Activated CD4-positive, alpha-beta memory T cell treated with anti-CD3 and anti-CD28 coated beads, Interleukin-2, amount 10 ng/mL, durations not matched to agents 7 days and 5 days (primary cell): ENCODE measurements at regions not wholly inside any gene's neighbourhood (a gene's known extent, or its start where the extent isn't known, plus 50 kb on each side); places are given as distances from the start of the nearest gene placed in this dataset.

Experiments
- CTCF ChIA-PET: fragments of 350-600 bp; sonication (Branson Sonifier 250); formaldehyde crosslinking; loops from one replicate; lab custom pipeline; 2021; ENCODE audit warnings: antibody characterized with exemption, inconsistent platforms; lab: Charles Lee
- POLR2A ChIA-PET: fragments of 350-600 bp; sonication (Branson Sonifier 250); formaldehyde crosslinking; loops from one replicate; lab custom pipeline; 2021; ENCODE audit warnings: antibody characterized with exemption; lab: Charles Lee
- DNase-seq: peaks from one replicate; pipeline ENCODE4 v3.0.0-alpha.2; 2020
- H3K27ac Mint-ChIP-seq: one replicate; pipeline ENCODE4 v1.8.0; 2021; ENCODE audit warnings: mild to moderate bottlenecking, mixed read lengths
- H3K27me3 Mint-ChIP-seq: one replicate; pipeline ENCODE4 v1.8.0; 2021; ENCODE audit warnings: mixed read lengths
- H3K36me3 Mint-ChIP-seq: one replicate; pipeline ENCODE4 v1.8.0; 2021; ENCODE audit warnings: low read depth, mixed read lengths
- H3K4me1 Mint-ChIP-seq: one replicate; pipeline ENCODE4 v1.8.0; 2021; ENCODE audit warnings: mixed read lengths
- H3K4me3 Mint-ChIP-seq: one replicate; pipeline ENCODE4 v1.8.0; 2021; ENCODE audit warnings: mild to moderate bottlenecking, mixed read lengths
- H3K9me3 Mint-ChIP-seq: one replicate; pipeline ENCODE4 v1.8.0; 2021; ENCODE audit warnings: mixed read lengths

DNA sequence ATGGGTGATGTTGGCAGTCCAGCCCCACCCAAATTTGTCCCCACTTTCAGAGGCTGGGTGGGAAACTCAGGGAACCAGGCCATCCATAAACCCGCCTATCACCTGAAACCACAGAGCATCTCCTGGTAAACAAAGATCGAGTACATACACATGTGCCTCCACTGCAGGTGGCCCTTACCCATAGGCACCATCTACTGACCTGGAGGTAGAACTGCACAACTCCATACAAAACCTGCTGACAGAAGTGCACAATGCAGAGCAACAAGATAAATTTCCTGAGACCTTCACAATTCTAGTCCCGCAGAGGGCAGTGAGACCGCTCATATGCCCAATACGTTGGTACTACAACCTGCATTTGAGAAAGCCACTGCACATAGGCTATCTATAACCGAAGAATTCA is 856.3 kb downstream of the SUCLG1 start:
- POLR2A ChIA-PET: no interaction called here
- H3K9me3 Mint-ChIP-seq: peaks cover 4% of the 10 kb centered on the region
- H3K4me3 Mint-ChIP-seq: no peak overlapping the region
- no peak overlapping the region for H3K27ac Mint-ChIP-seq
- H3K4me1 Mint-ChIP-seq: no peaks in the 10 kb centered on the region
- no peaks in the 10 kb centered on the region for H3K36me3 Mint-ChIP-seq
- CTCF ChIA-PET: no interaction called here
- no peaks in the 10 kb centered on the region for H3K27me3 Mint-ChIP-seq
- DNase-seq: no peak

DNA sequence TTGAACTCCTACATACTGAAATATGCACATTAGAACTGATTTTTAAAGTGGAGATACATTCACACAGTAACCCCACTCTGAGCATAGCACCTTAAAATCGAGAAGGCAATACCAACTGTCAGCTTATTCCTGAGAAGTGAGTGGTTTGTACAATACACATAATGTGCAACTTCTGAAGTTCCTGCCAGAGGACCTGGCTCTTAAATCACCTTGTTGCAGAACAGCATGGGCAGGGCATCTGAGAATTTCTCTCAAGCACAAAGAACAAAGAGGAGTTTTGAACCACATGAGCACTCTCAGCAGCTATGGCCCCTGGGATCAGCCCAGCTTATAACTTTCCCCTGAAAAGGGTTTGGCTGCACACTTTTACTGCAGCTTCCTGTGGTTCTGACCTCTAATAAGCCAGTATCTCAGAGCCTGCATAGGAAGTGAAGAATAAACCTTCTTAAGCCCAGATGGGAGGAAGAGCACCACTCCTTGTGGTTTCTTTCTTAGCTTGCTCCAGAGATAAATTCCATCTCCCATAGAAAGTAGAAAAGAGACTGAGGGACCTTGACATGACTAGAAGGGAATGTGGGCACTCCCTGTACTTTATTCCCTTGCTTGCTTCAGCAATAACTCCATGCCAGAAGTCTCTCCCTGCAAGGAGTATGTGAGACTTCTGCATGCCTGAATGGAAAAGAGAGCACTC is 862.3 kb downstream of the SUCLG1 start:
- H3K36me3 Mint-ChIP-seq: no peaks in the 10 kb centered on the region
- ChIA-PET POLR2A (no interaction called here), CTCF (no interaction called here)
- H3K9me3 Mint-ChIP-seq: peaks cover 5% of the 10 kb centered on the region
- no peak overlapping the region for H3K4me3 Mint-ChIP-seq
- no peak for DNase-seq
- H3K4me1 Mint-ChIP-seq: no peaks in the 10 kb centered on the region
- H3K27ac Mint-ChIP-seq: no peak overlapping the region
- no peaks in the 10 kb centered on the region for H3K27me3 Mint-ChIP-seq

DNA sequence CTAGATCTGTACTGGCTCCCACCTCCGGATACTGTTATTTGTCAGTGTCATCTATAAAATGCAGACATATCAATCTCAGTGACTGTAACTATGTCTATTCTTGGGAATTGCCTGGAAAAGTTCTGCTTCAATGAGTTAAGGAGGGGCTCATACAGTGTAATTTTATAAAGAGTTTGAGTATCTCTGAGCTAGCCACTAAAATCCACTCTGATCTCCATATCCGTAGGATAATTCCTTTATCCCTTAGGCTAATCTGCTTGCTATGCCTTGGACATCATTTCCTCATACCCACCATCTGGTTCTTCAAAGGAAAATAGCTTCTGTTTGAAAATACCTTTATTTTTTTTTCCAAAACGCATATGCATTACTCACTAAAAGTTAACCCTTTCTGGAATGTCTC is 863.2 kb downstream of the SUCLG1 start:
- no peak for DNase-seq
- Mint-ChIP-seq H3K4me3 (no peak overlapping the region), H3K36me3 (no peaks in the 10 kb centered on the region), H3K4me1 (no peaks in the 10 kb centered on the region), H3K27me3 (no peaks in the 10 kb centered on the region), H3K27ac (no peak overlapping the region), H3K9me3 (peaks cover 5% of the 10 kb centered on the region)
- CTCF ChIA-PET: no interaction called here
- POLR2A ChIA-PET: no interaction called here

DNA sequence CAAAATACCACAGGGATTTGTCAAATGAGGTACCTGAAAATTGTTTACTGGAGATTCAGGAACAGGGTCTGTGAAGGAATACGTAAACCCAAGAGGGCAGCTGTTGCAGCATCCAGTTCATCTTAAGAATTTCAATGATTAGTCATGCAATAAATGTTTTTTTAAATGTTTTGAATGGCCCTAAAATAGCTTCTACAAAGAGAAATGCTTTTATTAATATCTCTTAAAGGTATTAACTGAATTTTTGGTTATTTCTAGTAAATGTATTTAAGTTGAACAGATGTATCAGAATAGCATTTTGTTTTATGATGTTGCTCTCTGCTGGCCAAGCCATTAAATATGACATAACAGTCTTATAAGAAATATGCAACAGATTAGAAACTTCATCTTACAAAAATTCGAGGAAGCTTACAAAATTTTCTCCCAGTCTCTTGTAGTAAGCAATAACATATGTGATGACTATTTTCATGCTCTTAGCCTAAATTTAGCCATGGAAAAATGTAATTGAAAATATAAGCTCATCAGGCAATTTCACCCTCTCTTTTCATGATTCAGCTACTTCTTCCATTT is 863.9 kb downstream of the SUCLG1 start:
- no peak overlapping the region for H3K27ac Mint-ChIP-seq
- H3K27me3 Mint-ChIP-seq: no peaks in the 10 kb centered on the region
- H3K4me1 Mint-ChIP-seq: no peaks in the 10 kb centered on the region
- no peak for DNase-seq
- H3K9me3 Mint-ChIP-seq: peaks cover 5% of the 10 kb centered on the region
- no peaks in the 10 kb centered on the region for H3K36me3 Mint-ChIP-seq
- ChIA-PET CTCF (no interaction called here), POLR2A (no interaction called here)
- no peak overlapping the region for H3K4me3 Mint-ChIP-seq

DNA sequence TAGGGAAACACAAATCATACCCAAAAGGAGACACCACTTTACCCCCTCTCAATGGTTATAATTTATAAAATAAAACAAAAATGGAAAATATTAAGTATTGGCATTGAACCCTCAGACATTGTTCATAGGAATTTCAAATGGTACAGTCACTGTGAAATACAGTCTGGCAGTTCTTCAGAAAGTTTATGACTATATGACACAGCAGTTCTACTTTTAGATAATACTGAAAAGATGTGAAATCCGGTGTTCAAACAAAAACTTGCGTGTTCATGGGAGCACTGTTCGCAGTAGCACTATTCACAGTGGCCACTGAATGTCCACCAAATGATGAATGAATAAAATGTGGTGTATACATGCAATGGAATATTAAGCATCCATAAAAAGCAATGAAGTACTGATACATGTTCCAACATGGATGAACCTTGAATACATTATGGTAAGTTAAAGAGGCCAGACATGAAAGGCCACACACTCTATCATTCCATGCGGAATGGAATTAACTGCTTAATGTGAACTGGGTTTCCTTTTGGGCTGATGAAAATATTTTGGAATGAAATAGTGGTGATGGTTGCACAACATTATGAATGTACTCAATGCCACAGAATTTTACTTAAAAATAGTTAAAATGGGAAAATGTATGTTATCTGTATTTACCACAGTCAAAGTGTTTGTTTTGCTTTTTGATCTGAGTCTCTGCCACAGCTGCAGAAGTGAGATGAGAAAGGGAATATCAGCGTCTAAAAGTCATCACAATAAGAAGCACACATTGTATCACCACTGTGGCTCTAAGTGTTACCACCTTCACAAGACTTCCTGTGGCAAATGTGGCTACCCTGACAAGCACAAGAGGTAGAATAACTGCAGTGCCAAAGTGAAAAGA is 864.6 kb downstream of the SUCLG1 start:
- Mint-ChIP-seq H3K27ac (no peak overlapping the region), H3K9me3 (peaks cover 5% of the 10 kb centered on the region), H3K27me3 (no peaks in the 10 kb centered on the region), H3K4me3 (no peak overlapping the region), H3K36me3 (no peaks in the 10 kb centered on the region), H3K4me1 (no peaks in the 10 kb centered on the region)
- POLR2A ChIA-PET: no interaction called here
- DNase-seq: no peak
- CTCF ChIA-PET: no interaction called here

DNA sequence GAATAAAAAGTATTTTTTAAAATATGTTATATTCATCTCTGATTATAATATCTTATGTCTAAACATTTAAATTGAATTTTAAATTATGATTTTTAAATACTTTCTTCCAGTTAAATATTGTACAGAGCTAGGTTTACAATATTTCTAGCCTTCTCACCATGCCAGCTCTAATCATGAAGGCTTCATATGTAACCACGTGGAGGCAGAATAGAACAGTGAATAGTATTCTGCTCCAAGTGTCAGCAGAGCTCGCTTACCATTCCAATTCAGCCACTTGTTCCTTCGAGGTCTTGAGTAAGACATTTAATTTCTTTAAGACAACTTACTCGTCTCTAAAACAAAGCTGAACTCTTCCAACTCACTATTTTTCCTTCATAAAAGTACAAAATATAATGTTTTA is 871.8 kb downstream of the SUCLG1 start:
- no peaks in the 10 kb centered on the region for H3K4me1 Mint-ChIP-seq
- no peaks in the 10 kb centered on the region for H3K27me3 Mint-ChIP-seq
- DNase-seq: no peak
- H3K4me3 Mint-ChIP-seq: no peak overlapping the region
- ChIA-PET CTCF (no interaction called here), POLR2A (no interaction called here)
- peaks cover 2% of the 10 kb centered on the region for H3K9me3 Mint-ChIP-seq
- no peak overlapping the region for H3K27ac Mint-ChIP-seq
- H3K36me3 Mint-ChIP-seq: no peaks in the 10 kb centered on the region

DNA sequence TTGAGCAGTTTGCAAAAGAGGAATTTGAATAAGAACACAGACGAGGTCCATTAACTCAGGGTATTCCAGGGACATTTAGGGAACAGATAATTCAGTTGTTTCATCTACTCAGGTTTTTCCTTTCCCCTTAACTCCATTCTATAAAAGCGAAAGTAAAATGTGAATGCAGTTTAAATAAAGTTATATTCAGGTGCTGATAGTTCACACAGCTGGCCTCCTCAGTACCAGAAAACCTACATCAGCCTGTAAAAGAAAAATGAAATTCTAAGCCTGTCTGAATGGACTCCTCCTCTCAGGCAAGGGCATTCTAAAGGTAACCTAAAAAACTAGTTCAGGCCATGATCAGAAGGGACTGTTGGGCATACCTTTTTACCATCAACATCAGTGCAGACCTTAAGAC is 873.8 kb downstream of the SUCLG1 start:
- Mint-ChIP-seq H3K36me3 (no peaks in the 10 kb centered on the region), H3K27me3 (no peaks in the 10 kb centered on the region), H3K4me3 (no peak overlapping the region), H3K9me3 (peaks cover 2% of the 10 kb centered on the region), H3K27ac (no peak overlapping the region), H3K4me1 (no peaks in the 10 kb centered on the region)
- POLR2A ChIA-PET: no interaction called here
- no peak for DNase-seq
- CTCF ChIA-PET: no interaction called here

DNA sequence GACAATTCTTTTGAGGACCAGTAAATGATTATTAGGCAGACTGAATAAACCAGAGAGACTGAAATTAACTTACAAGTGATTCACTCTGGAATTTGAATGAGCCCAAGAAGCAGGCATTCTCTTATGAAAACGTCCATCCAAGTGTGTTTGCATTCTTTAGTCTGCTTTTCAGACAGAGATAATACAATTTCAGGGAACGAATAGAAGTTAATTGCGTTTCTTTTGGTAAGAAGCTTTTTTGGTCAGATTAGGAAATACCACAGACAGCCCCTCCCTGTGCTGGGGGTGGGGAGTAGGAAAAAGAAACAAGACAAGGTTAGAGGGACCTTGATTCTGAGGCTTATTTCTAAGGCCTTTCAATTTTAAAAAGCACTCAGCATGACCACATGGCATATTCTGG is 874.4 kb downstream of the SUCLG1 start:
- H3K27ac Mint-ChIP-seq: no peak overlapping the region
- no peaks in the 10 kb centered on the region for H3K36me3 Mint-ChIP-seq
- POLR2A ChIA-PET: no interaction called here
- H3K4me1 Mint-ChIP-seq: no peaks in the 10 kb centered on the region
- no peaks in the 10 kb centered on the region for H3K27me3 Mint-ChIP-seq
- CTCF ChIA-PET: no interaction called here
- DNase-seq: no peak
- no peak overlapping the region for H3K4me3 Mint-ChIP-seq
- peaks cover 2% of the 10 kb centered on the region for H3K9me3 Mint-ChIP-seq

DNA sequence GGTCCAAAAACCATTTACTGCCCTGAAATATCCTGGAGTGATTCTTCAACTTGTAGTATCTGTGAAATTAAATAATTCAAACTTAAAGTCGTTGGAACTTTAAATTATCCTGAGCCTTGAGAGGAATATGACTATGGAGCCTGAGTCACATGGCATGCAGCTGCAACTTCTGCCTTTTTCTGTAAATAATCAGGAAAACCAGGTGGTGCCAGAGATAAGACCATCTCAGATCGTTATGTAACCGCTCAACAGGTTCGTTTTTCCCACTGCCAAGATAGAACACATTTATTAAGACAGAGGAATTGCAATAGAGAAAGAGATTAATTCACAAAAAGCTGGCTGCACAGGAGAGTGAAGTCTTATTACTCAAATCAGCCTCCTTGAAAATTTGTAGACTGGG is 876.5 kb downstream of the SUCLG1 start:
- CTCF ChIA-PET: no interaction called here
- Mint-ChIP-seq H3K27me3 (no peaks in the 10 kb centered on the region), H3K27ac (no peak overlapping the region), H3K9me3 (no peaks in the 10 kb centered on the region), H3K4me3 (no peak overlapping the region), H3K4me1 (no peaks in the 10 kb centered on the region), H3K36me3 (no peaks in the 10 kb centered on the region)
- no peak for DNase-seq
- POLR2A ChIA-PET: no interaction called here

DNA sequence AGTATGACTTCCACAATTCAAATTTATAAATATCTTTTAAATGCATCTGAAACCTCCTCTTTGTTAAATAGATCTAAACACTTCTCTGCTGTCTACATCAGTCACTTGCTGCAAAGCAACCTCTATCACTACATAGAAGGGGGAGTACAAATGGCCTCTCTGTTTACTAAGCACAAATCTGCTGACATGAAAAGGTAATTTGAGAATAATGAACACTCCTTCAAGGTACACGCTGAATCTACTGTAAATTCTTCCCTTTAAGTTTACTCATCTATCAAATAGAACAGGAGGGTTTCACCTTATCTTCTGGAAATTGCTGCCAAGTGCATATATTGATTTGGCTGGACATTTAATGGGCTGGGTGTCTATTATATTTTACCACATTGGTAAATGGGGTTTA is 879.6 kb downstream of the SUCLG1 start:
- no peaks in the 10 kb centered on the region for H3K9me3 Mint-ChIP-seq
- CTCF ChIA-PET: no interaction called here
- H3K36me3 Mint-ChIP-seq: no peaks in the 10 kb centered on the region
- POLR2A ChIA-PET: no interaction called here
- DNase-seq: no peak
- no peak overlapping the region for H3K27ac Mint-ChIP-seq
- H3K27me3 Mint-ChIP-seq: no peaks in the 10 kb centered on the region
- no peaks in the 10 kb centered on the region for H3K4me1 Mint-ChIP-seq
- H3K4me3 Mint-ChIP-seq: no peak overlapping the region

DNA sequence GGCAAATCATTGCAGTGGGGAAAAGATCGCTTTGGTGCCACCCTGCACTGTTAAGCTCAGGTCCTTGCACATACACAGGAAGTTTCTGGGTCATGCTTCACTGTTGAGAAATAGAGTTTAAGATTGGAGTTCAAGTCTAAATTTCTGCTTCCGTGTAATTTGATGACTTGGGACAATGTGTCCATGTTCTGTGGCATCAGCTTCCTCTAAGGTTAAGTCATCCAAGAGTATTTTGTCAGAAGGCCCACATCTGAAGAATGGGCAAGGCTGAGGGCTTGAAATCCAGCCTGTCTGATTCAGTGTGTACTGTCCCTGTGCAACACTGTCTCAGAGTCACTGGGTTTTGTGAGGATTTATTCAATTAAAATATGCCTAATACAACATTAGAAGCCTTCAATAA is 880.7 kb downstream of the SUCLG1 start:
- POLR2A ChIA-PET: no interaction called here
- no peak overlapping the region for H3K27ac Mint-ChIP-seq
- no peaks in the 10 kb centered on the region for H3K36me3 Mint-ChIP-seq
- no peak overlapping the region for H3K4me3 Mint-ChIP-seq
- DNase-seq: no peak
- H3K4me1 Mint-ChIP-seq: no peaks in the 10 kb centered on the region
- H3K9me3 Mint-ChIP-seq: peaks cover 4% of the 10 kb centered on the region
- no peaks in the 10 kb centered on the region for H3K27me3 Mint-ChIP-seq
- CTCF ChIA-PET: no interaction called here

DNA sequence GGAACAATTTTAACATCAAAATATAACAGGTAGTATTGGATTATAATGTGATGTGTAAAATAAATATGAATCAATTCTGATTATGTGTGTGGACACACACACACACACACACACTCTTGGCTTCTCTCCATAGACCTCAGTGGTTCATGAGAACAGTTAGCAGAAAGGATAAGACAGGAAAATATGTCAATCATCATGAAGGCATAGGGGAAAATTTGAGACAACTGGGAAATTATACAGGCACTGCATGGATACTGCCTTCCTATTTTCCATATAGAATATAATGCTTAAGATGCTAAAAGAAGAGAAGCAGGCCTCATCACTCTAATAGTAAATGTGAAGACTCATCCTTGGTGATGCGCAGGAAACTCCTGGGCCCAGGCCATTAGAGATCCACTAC is 884.5 kb downstream of the SUCLG1 start:
- H3K27me3 Mint-ChIP-seq: no peaks in the 10 kb centered on the region
- CTCF ChIA-PET: no interaction called here
- no peak overlapping the region for H3K4me3 Mint-ChIP-seq
- POLR2A ChIA-PET: no interaction called here
- H3K9me3 Mint-ChIP-seq: peaks cover 4% of the 10 kb centered on the region
- no peaks in the 10 kb centered on the region for H3K36me3 Mint-ChIP-seq
- no peak for DNase-seq
- no peaks in the 10 kb centered on the region for H3K4me1 Mint-ChIP-seq
- no peak overlapping the region for H3K27ac Mint-ChIP-seq

DNA sequence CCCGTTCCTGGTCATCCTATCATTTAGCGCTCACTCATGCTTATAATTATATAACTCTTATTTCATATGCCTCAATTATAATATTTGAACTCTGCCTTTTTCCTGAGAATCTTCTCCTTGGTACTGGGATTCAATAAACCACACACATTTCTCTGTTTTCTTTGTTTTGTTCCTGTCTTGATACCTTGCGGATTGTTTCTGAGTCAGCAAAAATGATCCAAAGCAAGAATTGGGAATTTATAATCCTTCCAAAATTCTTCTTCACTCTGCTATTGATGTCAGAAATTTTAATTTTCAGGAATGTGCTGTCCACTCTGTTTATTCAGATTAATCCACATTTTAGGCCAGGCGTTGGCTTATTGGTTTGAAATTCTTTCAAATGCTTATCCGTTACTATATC is 886.0 kb downstream of the SUCLG1 start:
- CTCF ChIA-PET: no interaction called here
- POLR2A ChIA-PET: no interaction called here
- H3K4me3 Mint-ChIP-seq: no peak overlapping the region
- H3K4me1 Mint-ChIP-seq: no peaks in the 10 kb centered on the region
- peaks cover 4% of the 10 kb centered on the region for H3K9me3 Mint-ChIP-seq
- H3K27ac Mint-ChIP-seq: no peak overlapping the region
- no peaks in the 10 kb centered on the region for H3K36me3 Mint-ChIP-seq
- DNase-seq: no peak
- no peaks in the 10 kb centered on the region for H3K27me3 Mint-ChIP-seq

DNA sequence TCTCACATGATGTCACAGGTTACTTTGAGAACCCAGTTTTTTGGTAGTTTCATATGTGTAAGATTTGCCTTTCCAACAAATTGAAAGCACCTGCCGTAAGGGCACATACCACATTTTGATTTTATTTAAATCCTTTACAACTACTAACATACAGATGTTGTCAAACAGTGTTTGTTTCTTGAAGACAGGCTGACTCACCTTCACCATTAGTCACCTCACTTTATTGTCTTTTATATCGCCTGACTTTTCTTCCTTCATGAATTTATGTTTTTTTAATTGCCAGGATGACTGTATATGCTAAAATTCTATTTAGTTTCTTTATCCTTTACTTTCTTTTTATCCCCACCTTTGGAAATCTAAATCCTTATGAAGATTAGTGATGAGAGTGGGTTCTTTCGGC is 886.7 kb downstream of the SUCLG1 start:
- Mint-ChIP-seq H3K4me3 (no peak overlapping the region), H3K4me1 (no peaks in the 10 kb centered on the region), H3K27ac (no peak overlapping the region), H3K36me3 (no peaks in the 10 kb centered on the region), H3K9me3 (peaks cover 4% of the 10 kb centered on the region), H3K27me3 (no peaks in the 10 kb centered on the region)
- ChIA-PET POLR2A (no interaction called here), CTCF (no interaction called here)
- DNase-seq: no peak
